ENCODE measurements at regions not wholly inside any gene's neighbourhood (a gene's known extent, or its start where the extent isn't known, plus 50 kb on each side); places are given as distances from the start of the nearest gene placed in this dataset.

DNA sequence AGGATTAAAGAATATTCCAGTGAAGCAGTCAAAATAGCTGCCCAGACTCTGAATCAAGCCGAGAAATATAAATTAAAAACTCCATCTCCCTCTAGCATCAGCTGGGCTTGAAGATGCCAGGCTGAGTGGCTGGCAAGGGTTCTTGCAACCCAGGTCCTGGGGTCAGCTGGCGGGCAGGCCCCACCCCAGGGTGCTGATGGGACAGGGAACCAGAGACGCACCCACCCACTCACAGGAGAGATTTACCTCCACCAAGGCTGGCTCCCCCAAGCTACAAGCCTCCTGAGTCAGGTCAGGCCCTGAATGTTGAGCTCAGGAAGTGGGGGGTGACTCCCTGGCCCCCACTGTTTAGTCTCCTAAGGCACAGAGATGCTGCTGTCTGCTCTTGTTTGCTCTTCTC, 83.9 kb upstream of the HSPA9 start (continued):
- TF ChIP-seq, protein P1, sequence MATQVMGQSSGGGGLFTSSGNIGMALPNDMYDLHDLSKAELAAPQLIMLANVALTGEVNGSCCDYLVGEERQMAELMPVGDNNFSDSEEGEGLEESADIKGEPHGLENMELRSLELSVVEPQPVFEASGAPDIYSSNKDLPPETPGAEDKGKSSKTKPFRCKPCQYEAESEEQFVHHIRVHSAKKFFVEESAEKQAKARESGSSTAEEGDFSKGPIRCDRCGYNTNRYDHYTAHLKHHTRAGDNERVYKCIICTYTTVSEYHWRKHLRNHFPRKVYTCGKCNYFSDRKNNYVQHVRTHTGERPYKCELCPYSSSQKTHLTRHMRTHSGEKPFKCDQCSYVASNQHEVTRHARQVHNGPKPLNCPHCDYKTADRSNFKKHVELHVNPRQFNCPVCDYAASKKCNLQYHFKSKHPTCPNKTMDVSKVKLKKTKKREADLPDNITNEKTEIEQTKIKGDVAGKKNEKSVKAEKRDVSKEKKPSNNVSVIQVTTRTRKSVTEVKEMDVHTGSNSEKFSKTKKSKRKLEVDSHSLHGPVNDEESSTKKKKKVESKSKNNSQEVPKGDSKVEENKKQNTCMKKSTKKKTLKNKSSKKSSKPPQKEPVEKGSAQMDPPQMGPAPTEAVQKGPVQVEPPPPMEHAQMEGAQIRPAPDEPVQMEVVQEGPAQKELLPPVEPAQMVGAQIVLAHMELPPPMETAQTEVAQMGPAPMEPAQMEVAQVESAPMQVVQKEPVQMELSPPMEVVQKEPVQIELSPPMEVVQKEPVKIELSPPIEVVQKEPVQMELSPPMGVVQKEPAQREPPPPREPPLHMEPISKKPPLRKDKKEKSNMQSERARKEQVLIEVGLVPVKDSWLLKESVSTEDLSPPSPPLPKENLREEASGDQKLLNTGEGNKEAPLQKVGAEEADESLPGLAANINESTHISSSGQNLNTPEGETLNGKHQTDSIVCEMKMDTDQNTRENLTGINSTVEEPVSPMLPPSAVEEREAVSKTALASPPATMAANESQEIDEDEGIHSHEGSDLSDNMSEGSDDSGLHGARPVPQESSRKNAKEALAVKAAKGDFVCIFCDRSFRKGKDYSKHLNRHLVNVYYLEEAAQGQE (IDR thresholded peaks at IDR 0.05; ENCODE audit: low read depth, low read length): no peak

GRCh38 chr5:138658676-138659075, 83.5 kb upstream of the HSPA9 start:
- H3K4me3 ChIP-seq: no peak overlapping the region
- ChIA-PET POLR2A (no interaction called here), RAD21 (ENCODE audit: unreplicated experiment) (no interaction called here), SMC1A (ENCODE audit: uncharacterized antibody, unreplicated experiment) (no interaction called here), CTCF (no interaction called here)
- no peak for ATAC-seq
- no TSS peak for BruUV-seq (replicated peaks)
- no peak for DNase-seq (ENCODE audit: low read depth, low spot score)
- no peak overlapping the region for H3K4me2 ChIP-seq (ENCODE audit: control insufficient read depth, insufficient read depth)
- FAIRE-seq: no peak
- no peak overlapping the region for H3K27ac ChIP-seq (ENCODE audit: control insufficient read depth, insufficient read depth)
- TF ChIP-seq, protein P2, sequence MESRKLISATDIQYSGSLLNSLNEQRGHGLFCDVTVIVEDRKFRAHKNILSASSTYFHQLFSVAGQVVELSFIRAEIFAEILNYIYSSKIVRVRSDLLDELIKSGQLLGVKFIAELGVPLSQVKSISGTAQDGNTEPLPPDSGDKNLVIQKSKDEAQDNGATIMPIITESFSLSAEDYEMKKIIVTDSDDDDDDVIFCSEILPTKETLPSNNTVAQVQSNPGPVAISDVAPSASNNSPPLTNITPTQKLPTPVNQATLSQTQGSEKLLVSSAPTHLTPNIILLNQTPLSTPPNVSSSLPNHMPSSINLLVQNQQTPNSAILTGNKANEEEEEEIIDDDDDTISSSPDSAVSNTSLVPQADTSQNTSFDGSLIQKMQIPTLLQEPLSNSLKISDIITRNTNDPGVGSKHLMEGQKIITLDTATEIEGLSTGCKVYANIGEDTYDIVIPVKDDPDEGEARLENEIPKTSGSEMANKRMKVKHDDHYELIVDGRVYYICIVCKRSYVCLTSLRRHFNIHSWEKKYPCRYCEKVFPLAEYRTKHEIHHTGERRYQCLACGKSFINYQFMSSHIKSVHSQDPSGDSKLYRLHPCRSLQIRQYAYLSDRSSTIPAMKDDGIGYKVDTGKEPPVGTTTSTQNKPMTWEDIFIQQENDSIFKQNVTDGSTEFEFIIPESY (IDR thresholded peaks at IDR 0.05): no peak
- TF ChIP-seq CREM (IDR thresholded peaks at IDR 0.05; ENCODE audit: low read depth) (no peak), NFYB (IDR thresholded peaks at IDR 0.05; ENCODE audit: insufficient read depth, low read depth, low read length) (no peak), SMC3 (IDR thresholded peaks at IDR 0.05; ENCODE audit: borderline replicate concordance, low read length) (no peak), RELB (IDR thresholded peaks at IDR 0.05; ENCODE audit: low read depth) (no peak)
- TF ChIP-seq, protein P3, sequence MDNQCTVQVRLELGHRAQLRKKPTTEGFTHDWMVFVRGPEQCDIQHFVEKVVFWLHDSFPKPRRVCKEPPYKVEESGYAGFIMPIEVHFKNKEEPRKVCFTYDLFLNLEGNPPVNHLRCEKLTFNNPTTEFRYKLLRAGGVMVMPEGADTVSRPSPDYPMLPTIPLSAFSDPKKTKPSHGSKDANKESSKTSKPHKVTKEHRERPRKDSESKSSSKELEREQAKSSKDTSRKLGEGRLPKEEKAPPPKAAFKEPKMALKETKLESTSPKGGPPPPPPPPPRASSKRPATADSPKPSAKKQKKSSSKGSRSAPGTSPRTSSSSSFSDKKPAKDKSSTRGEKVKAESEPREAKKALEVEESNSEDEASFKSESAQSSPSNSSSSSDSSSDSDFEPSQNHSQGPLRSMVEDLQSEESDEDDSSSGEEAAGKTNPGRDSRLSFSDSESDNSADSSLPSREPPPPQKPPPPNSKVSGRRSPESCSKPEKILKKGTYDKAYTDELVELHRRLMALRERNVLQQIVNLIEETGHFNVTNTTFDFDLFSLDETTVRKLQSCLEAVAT (IDR thresholded peaks at IDR 0.05): no peak
- no peak overlapping the region for H3K9ac ChIP-seq (ENCODE audit: control insufficient read depth, insufficient read depth, low read length)
- no peaks in the 10 kb centered on the region for H3K9me3 ChIP-seq (replicated peaks; ENCODE audit: control insufficient read depth, insufficient read depth, low read length)
- H3K79me2 ChIP-seq (ENCODE audit: control insufficient read depth, insufficient read depth, low read length): no peaks in the 10 kb centered on the region
- H3K36me3 ChIP-seq (ENCODE audit: control insufficient read depth in 2 of 2, insufficient read depth in 2 of 2, low read length in 1 of 2): no peaks in the 10 kb centered on the region
- peaks cover 30% of the 10 kb centered on the region for H3K4me1 ChIP-seq (ENCODE audit: control insufficient read depth, insufficient read depth, low read length)
- H4K20me1 ChIP-seq (ENCODE audit: control insufficient read depth, insufficient read depth): no peaks in the 10 kb centered on the region
- WGBS (ENCODE audit: insufficient coverage, insufficient replicate concordance, low lambda C conversion rate, missing lambda C conversion rate): 46% methylated on average over 6 of the region's 6 CpGs
- intact Hi-C loops (cut with micrococcal nuclease; ENCODE audit: unreplicated experiment) (no loop called here), in situ Hi-C loops (cut with MboI) (no loop called here)
- no peaks in the 10 kb centered on the region; a peak in 1 of 4 replicates for H3K27me3 ChIP-seq (replicated peaks in 1 of 2; ENCODE audit: control insufficient read depth in 2 of 2, insufficient read depth in 2 of 2, low read length in 1 of 2)
- H2AFZ ChIP-seq (ENCODE audit: control insufficient read depth, low read depth, low read length): no peak overlapping the region

Measured in GM12878 (cell line).